Lower lobe of right lung (tissue), 2 donors: ENCODE measurements at regions not wholly inside any gene's neighbourhood (a gene's known extent, or its start where the extent isn't known, plus 50 kb on each side); places are given as distances from the start of the nearest gene placed in this dataset.
"Not testable (repeated sequence)": the region's sequence is repeated elsewhere in the genome, so short reads cannot be mapped to it uniquely, and the experiment has no call there.

Experiments used
- ATAC-seq, 2 donors: fragments of 200-7000 bp; cut with Tn5 transposase; one replicate each; pipeline ENCODE4 v1.9.1; 2020 to 2022; ENCODE audit warnings: mild to moderate bottlenecking in 2 of 2, moderate library complexity in 2 of 2
- DNase-seq: peaks from one replicate; pipeline ENCODE4 v3.0.0-alpha.2; 2020
- H3K27ac ChIP-seq: fragments of 200-600 bp; one replicate; pipeline ENCODE4 v1.8.0; 2022
- H3K27me3 ChIP-seq: fragments of 200-600 bp; one replicate; pipeline ENCODE4 v1.8.0; 2022; ENCODE audit warnings: low read depth
- H3K36me3 ChIP-seq: fragments of 200-600 bp; one replicate; pipeline ENCODE4 v1.8.0; 2022; ENCODE audit warnings: mild to moderate bottlenecking
- H3K4me1 ChIP-seq: fragments of 200-600 bp; one replicate; pipeline ENCODE4 v1.8.0; 2022
- H3K4me3 ChIP-seq: fragments of 200-600 bp; one replicate; pipeline ENCODE4 v1.8.0; 2022; ENCODE audit warnings: mild to moderate bottlenecking
- H3K9me3 ChIP-seq: fragments of 200-600 bp; one replicate; pipeline ENCODE4 v1.8.0; 2022
- CTCF ChIP-seq: fragments of 200-600 bp; IDR thresholded peaks from one replicate; pipeline ENCODE4 v1.8.0; 2022; ENCODE audit warnings: antibody characterized with exemption, mild to moderate bottlenecking
- intact Hi-C: fragments of 100-400 bp; cut with DNase I; formaldehyde crosslinking; loops from one replicate; pipeline ENCODE4 v1.11.0; 2022
- donor health status: DM: no; HTN: yes; CAD: no; lungs with severe emphysema.

- H3K27ac ChIP-seq, DNase-seq, H3K36me3 ChIP-seq, H3K9me3 ChIP-seq, intact Hi-C loops, H3K4me3 ChIP-seq, ATAC-seq, H3K4me1 ChIP-seq, H3K27me3 ChIP-seq: not testable (repeated sequence)
Measured at GRCh38 chrX:67213686-67214085, 330.1 kb upstream of the AR start.

- no peak for ATAC-seq
- H3K27ac ChIP-seq: no peak overlapping the region
Measured at GRCh38 chrX:67207912-67208311, 335.9 kb upstream of the AR start.

GRCh38 chrX:67159437-67159836 lies 384.4 kb upstream of the AR start:
- Histone ChIP-seq H3K4me3 (no peak overlapping the region), H3K27me3 (no peaks in the 10 kb centered on the region), H3K9me3 (no peaks in the 10 kb centered on the region), H3K36me3 (no peaks in the 10 kb centered on the region), H3K4me1 (no peaks in the 10 kb centered on the region), H3K27ac (no peak overlapping the region)
- DNase-seq (no peak), ATAC-seq (no peak)
- intact Hi-C loops: no loop called here
- no peak for TF ChIP-seq CTCF

More at GRCh38 chrX:67207912-67208311, 335.9 kb upstream of the AR start:
- H3K27me3 ChIP-seq: no peaks in the 10 kb centered on the region
- no peak for DNase-seq
- no peak for TF ChIP-seq CTCF
- no peak overlapping the region for H3K4me3 ChIP-seq
- H3K4me1 ChIP-seq: no peaks in the 10 kb centered on the region
- H3K9me3 ChIP-seq: no peaks in the 10 kb centered on the region
- intact Hi-C loops: no loop called here
- H3K36me3 ChIP-seq: no peaks in the 10 kb centered on the region

GRCh38 chrX:67114635-67115034 lies 429.2 kb upstream of the AR start:
- ATAC-seq: no peak
- Histone ChIP-seq H3K27ac (no peak overlapping the region), H3K4me3 (no peak overlapping the region), H3K9me3 (no peaks in the 10 kb centered on the region), H3K27me3 (no peaks in the 10 kb centered on the region), H3K4me1 (no peaks in the 10 kb centered on the region), H3K36me3 (no peaks in the 10 kb centered on the region)
- DNase-seq: no peak
- no peak for TF ChIP-seq CTCF
- intact Hi-C loops: no loop called here

- Histone ChIP-seq H3K4me3 (no peak overlapping the region), H3K4me1 (no peaks in the 10 kb centered on the region), H3K36me3 (no peaks in the 10 kb centered on the region), H3K27ac (no peak overlapping the region), H3K9me3 (no peaks in the 10 kb centered on the region), H3K27me3 (no peaks in the 10 kb centered on the region)
- ATAC-seq: no peak
- no peak for TF ChIP-seq CTCF
- no peak for DNase-seq
- intact Hi-C loops: no loop called here
Measured at GRCh38 chrX:67105758-67106116, 438.1 kb upstream of the AR start.

- intact Hi-C loops: no loop called here
- TF ChIP-seq CTCF: no peak
- DNase-seq (no peak), ATAC-seq (no peak)
- Histone ChIP-seq H3K27ac (no peak overlapping the region), H3K9me3 (no peaks in the 10 kb centered on the region), H3K4me1 (no peaks in the 10 kb centered on the region), H3K4me3 (no peak overlapping the region), H3K36me3 (no peaks in the 10 kb centered on the region), H3K27me3 (no peaks in the 10 kb centered on the region)
Measured at GRCh38 chrX:67104982-67105757, 438.7 kb upstream of the AR start.
